IMR-90 (cell line): ENCODE measurements at regions not wholly inside any gene's neighbourhood (a gene's known extent, or its start where the extent isn't known, plus 50 kb on each side); places are given as distances from the start of the nearest gene placed in this dataset.

Experiments
- ATAC-seq: fragments of 200-7000 bp; cut with Tn5 transposase; 2 replicates; pipeline ENCODE4 v1.9.1; 2020; ENCODE audit warnings: low read depth, mild to moderate bottlenecking, moderate library complexity
- BruUV-seq: library from RNA; stranded (reverse); fragments of 400-500 nt; replicated peaks from 2 replicates; lab custom pipeline; 2021; lab: Mats Ljungman, UMichigan
- CTCF ChIA-PET: fragments of 300-600 bp; formaldehyde crosslinking; extraction: SDS; loops from one replicate; lab custom pipeline; 2021; ENCODE audit warnings: antibody characterized with exemption; lab: Yijun Ruan, JAX
- POLR2A ChIA-PET: fragments of 300-600 bp; sonication (Branson Sonifier 250); formaldehyde crosslinking; loops from one replicate; lab custom pipeline; 2022; ENCODE audit warnings: antibody characterized with exemption; ENCODE audit not compliant: unreplicated experiment; lab: Charles Lee
- DNase-seq: peaks from one replicate; pipeline ENCODE4 v3.0.0; 2013
- H2AFZ ChIP-seq: replicated peaks from 2 replicates; pipeline ENCODE3; 2013; ENCODE audit warnings: low read length, mild to moderate bottlenecking; ENCODE audit not compliant: poor library complexity
- H2AK5ac ChIP-seq: 2 replicates; pipeline ENCODE4 v1.6.1; 2013; ENCODE audit warnings: low read depth, low read length, inconsistent platforms
- H2AK9ac ChIP-seq: replicated peaks from 2 replicates; pipeline ENCODE3; 2013; ENCODE audit warnings: mild to moderate bottlenecking, low read depth, low read length, moderate library complexity; ENCODE audit not compliant: poor library complexity
- H2BK120ac ChIP-seq: 2 replicates; pipeline ENCODE4 v1.6.1; 2013; ENCODE audit warnings: low read depth, low read length, inconsistent platforms
- H2BK15ac ChIP-seq: 3 replicates; pipeline ENCODE4 v1.6.1; 2013; ENCODE audit warnings: low read depth, low read length, inconsistent platforms
- H2BK20ac ChIP-seq: 2 replicates; pipeline ENCODE4 v1.6.1; 2013; ENCODE audit warnings: low read depth, mild to moderate bottlenecking, inconsistent platforms, low read length, moderate library complexity
- H2BK5ac ChIP-seq: 2 replicates; pipeline ENCODE4 v1.6.1; 2013; ENCODE audit warnings: mild to moderate bottlenecking, low read depth, low read length, inconsistent platforms; ENCODE audit not compliant: poor library complexity, severe bottlenecking
- H3K14ac ChIP-seq: replicated peaks from 2 replicates; pipeline ENCODE4 v1.6.1; 2013; ENCODE audit warnings: low read depth, low read length, inconsistent platforms
- H3K18ac ChIP-seq: 2 replicates; pipeline ENCODE4 v1.6.1; 2013; ENCODE audit warnings: low read depth, low read length, control low read depth
- H3K23ac ChIP-seq: 2 replicates; pipeline ENCODE4 v1.6.1; 2013; ENCODE audit warnings: low read depth, low read length, inconsistent platforms
- H3K27ac ChIP-seq: 2 replicates; pipeline ENCODE4 v1.5.1; 2013; ENCODE audit warnings: mild to moderate bottlenecking, control low read depth, low read length; ENCODE audit not compliant: insufficient read depth
- H3K27me3 ChIP-seq: 2 replicates; pipeline ENCODE4 v1.6.1; 2013; ENCODE audit warnings: low read length; ENCODE audit not compliant: control insufficient read depth, insufficient read depth
- H3K36me3 ChIP-seq: 2 replicates; pipeline ENCODE4 v1.6.1; 2013; ENCODE audit warnings: low read length, mixed read lengths; ENCODE audit not compliant: control insufficient read depth, insufficient read depth
- H3K4ac ChIP-seq: 2 replicates; pipeline ENCODE4 v1.6.1; 2013; ENCODE audit warnings: low read depth, low read length, inconsistent platforms
- H3K4me1 ChIP-seq: 2 replicates; pipeline ENCODE4 v1.6.1; 2013; ENCODE audit warnings: low read length, mixed read lengths; ENCODE audit not compliant: control insufficient read depth, insufficient read depth
- H3K4me2 ChIP-seq: 2 replicates; pipeline ENCODE4 v1.6.1; 2013; ENCODE audit warnings: low read depth, mild to moderate bottlenecking, control low read depth, low read length, moderate library complexity
- H3K4me3 ChIP-seq: 2 replicates; pipeline ENCODE4 v1.5.1; 2013; ENCODE audit warnings: low read depth, mild to moderate bottlenecking, control low read depth, low read length, moderate library complexity; ENCODE audit not compliant: insufficient read depth
- H3K56ac ChIP-seq: 2 replicates; pipeline ENCODE4 v1.6.1; 2013; ENCODE audit warnings: low read length, inconsistent platforms; ENCODE audit not compliant: insufficient read depth; ENCODE audit errors: extremely low read depth
- H3K79me1 ChIP-seq, 2 experiments: 2 replicates each; pipeline ENCODE4 v1.6.1; 2013; ENCODE audit warnings: low read length in 2 of 2, inconsistent platforms in 1 of 2, low read depth in 1 of 2
- H3K9ac ChIP-seq: 2 replicates; pipeline ENCODE4 v1.6.1; 2013; ENCODE audit warnings: low read depth, low read length, control low read depth
- H3K9me1 ChIP-seq: 2 replicates; pipeline ENCODE4 v1.6.1; 2013; ENCODE audit warnings: low read length, inconsistent platforms; ENCODE audit not compliant: insufficient read depth
- H3K9me3 ChIP-seq: 2 replicates; pipeline ENCODE4 v1.6.1; 2013; ENCODE audit warnings: low read length; ENCODE audit not compliant: control insufficient read depth, insufficient read depth
- H4K20me1 ChIP-seq: 2 replicates; pipeline ENCODE4 v1.6.1; 2013; ENCODE audit warnings: low read length, inconsistent platforms; ENCODE audit not compliant: insufficient read depth
- H4K5ac ChIP-seq: 2 replicates; pipeline ENCODE4 v1.6.1; 2013; ENCODE audit warnings: mild to moderate bottlenecking, low read depth, low read length, control low read depth
- H4K8ac ChIP-seq, 2 experiments: 2 replicates each; pipeline ENCODE4 v1.6.1; 2013; ENCODE audit warnings: low read depth in 2 of 2, low read length in 2 of 2, control low read depth in 1 of 2, inconsistent platforms in 1 of 2
- H4K91ac ChIP-seq: 2 replicates; pipeline ENCODE4 v1.6.1; 2013; ENCODE audit warnings: low read depth, low read length, inconsistent platforms; ENCODE audit not compliant: insufficient read depth
- BHLHE40 ChIP-seq: fragments of 150-350 bp; IDR thresholded peaks from 2 replicates; pipeline ENCODE4 v1.6.1; 2016; ENCODE audit warnings: mild to moderate bottlenecking, low read depth, low read length
- CEBPB ChIP-seq: IDR thresholded peaks from 2 replicates; pipeline ENCODE4 v1.6.1; 2012; ENCODE audit warnings: low read depth, low read length, improper control_type of control experiment
- CHD1 ChIP-seq: IDR thresholded peaks from 2 replicates; pipeline ENCODE4 v1.6.1; 2012; ENCODE audit warnings: low read depth, low read length, improper control_type of control experiment
- CTCF ChIP-seq: conservative IDR thresholded peaks from 2 replicates; pipeline ENCODE4 v1.5.1; 2012; ENCODE audit warnings: mild to moderate bottlenecking, low read depth, low read length, improper control_type of control experiment
- FOS ChIP-seq: fragments of 150-350 bp; IDR thresholded peaks from 2 replicates; pipeline ENCODE4 v1.6.1; 2016; ENCODE audit warnings: low read depth, low read length
- MAFK ChIP-seq: IDR thresholded peaks from 2 replicates; pipeline ENCODE4 v1.6.1; 2012; ENCODE audit warnings: low read depth, low read length, improper control_type of control experiment
- MAZ ChIP-seq: IDR thresholded peaks from 2 replicates; pipeline ENCODE4 v1.6.1; 2012; ENCODE audit warnings: low read depth, mild to moderate bottlenecking, low read length, improper control_type of control experiment, moderate library complexity, borderline replicate concordance
- MXI1 ChIP-seq: IDR thresholded peaks from 2 replicates; pipeline ENCODE4 v1.6.1; 2012; ENCODE audit warnings: low read depth, mild to moderate bottlenecking, low read length, moderate library complexity, borderline replicate concordance
- NFE2L2 ChIP-seq: fragments of 150-350 bp; IDR thresholded peaks from 2 replicates; pipeline ENCODE4 v1.6.1; 2016; ENCODE audit warnings: low read depth, mild to moderate bottlenecking, low read length
- POLR2A ChIP-seq: IDR thresholded peaks from 2 replicates; pipeline ENCODE4 v1.6.1; 2012; ENCODE audit warnings: mild to moderate bottlenecking, low read depth, low read length
- RAD21 ChIP-seq: IDR thresholded peaks from 2 replicates; pipeline ENCODE4 v1.6.1; 2012; ENCODE audit warnings: low read length, improper control_type of control experiment
- RCOR1 ChIP-seq: IDR thresholded peaks from 2 replicates; pipeline ENCODE4 v1.6.1; 2012; ENCODE audit warnings: mild to moderate bottlenecking, low read length, improper control_type of control experiment; ENCODE audit not compliant: insufficient replicate concordance
- RFX5 ChIP-seq: IDR thresholded peaks from 2 replicates; pipeline ENCODE4 v1.8.0; 2012; ENCODE audit warnings: low read depth, mild to moderate bottlenecking, low read length, moderate library complexity
- SMC3 ChIP-seq: fragments of 150-350 bp; IDR thresholded peaks from 2 replicates; pipeline ENCODE4 v1.6.1; 2016; ENCODE audit warnings: low read depth, mild to moderate bottlenecking, antibody characterized with exemption, low read length, moderate library complexity
- WGBS, 2 experiments: methylation state at CpG; one replicate each; pipeline versions ENCODE4 v1.1.5 to v1.1.7; 2013; ENCODE audit warnings: missing lambda C conversion rate in 2 of 2; ENCODE audit not compliant: insufficient read length in 1 of 2; ENCODE audit errors: extremely low coverage in 2 of 2; 5-methylcytosine and 5-hydroxymethylcytosine counted together
- dilution Hi-C: fragments of 300-500 bp; cut with HindIII; formaldehyde crosslinking; loops from one replicate; pipeline ENCODE4 v1.14.3; 2018; ENCODE audit warnings: low sequenced_read_pairs; ENCODE audit not compliant: unreplicated experiment
- in situ Hi-C: fragments of 300-500 bp; cut with MboI; formaldehyde crosslinking; loops from 3 replicates; pipeline ENCODE4 v1.14.3; 2019; ENCODE audit warnings: low sequenced_read_pairs, inconsistent platforms, mixed read lengths
- intact Hi-C: fragments of 100-400 bp; cut with micrococcal nuclease; formaldehyde crosslinking; loops from 2 replicates; pipeline ENCODE4 v1.10.0; 2022
- TF ChIP-seq, protein P1 (sequence below): fragments of 150-350 bp; IDR thresholded peaks from 2 replicates; pipeline ENCODE4 v1.6.1; 2016; ENCODE audit warnings: low read depth, mild to moderate bottlenecking, low read length, moderate library complexity, borderline replicate concordance
- TF ChIP-seq, protein P2 (sequence below): fragments of 150-350 bp; IDR thresholded peaks from 2 replicates; pipeline ENCODE4 v1.6.1; 2017; ENCODE audit warnings: mild to moderate bottlenecking, antibody characterized with exemption, low read length, low read depth

GRCh38 chr5:30968971-30969370 is 224.5 kb upstream of the CDH6 start:
- Histone ChIP-seq H2BK15ac (no peak overlapping the region), H4K91ac (no peak overlapping the region), H2BK5ac (no peak overlapping the region), H4K8ac (no peak overlapping the region), H3K4me2 (no peak overlapping the region), H3K4me1 (no peaks in the 10 kb centered on the region), H2AK9ac (no peak overlapping the region), H3K79me1 (no peaks in the 10 kb centered on the region), H3K18ac (no peak overlapping the region), H4K5ac (no peak overlapping the region), H3K9ac (no peak overlapping the region), H3K36me3 (no peaks in the 10 kb centered on the region), H2BK120ac (no peak overlapping the region), H3K23ac (no peak overlapping the region), H2AK5ac (no peak overlapping the region), H3K14ac (no peak overlapping the region), H3K27ac (no peak overlapping the region), H4K20me1 (no peaks in the 10 kb centered on the region), H2BK20ac (no peak overlapping the region), H3K4me3 (no peak overlapping the region), H2AFZ (no peak overlapping the region), H3K56ac (no peak overlapping the region), H3K27me3 (no peaks in the 10 kb centered on the region), H3K9me1 (no peaks in the 10 kb centered on the region), H3K4ac (no peak overlapping the region), H3K9me3 (no peaks in the 10 kb centered on the region)
- CTCF ChIA-PET, result no interaction called here
- dilution Hi-C loops (no loop called here), in situ Hi-C loops (no loop called here), intact Hi-C loops (no loop called here)
- POLR2A ChIA-PET, result no interaction called here
- 100% methylated on average over 1 of the region's 1 CpG; no CpG with 5 or more reads in 1 of the 2 experiments for WGBS, 2 experiments
- DNase-seq, result no peak
- no TSS peak for BruUV-seq
- ATAC-seq, result no peak
- no peak for TF ChIP-seq MAZ
- TF ChIP-seq SMC3, result no peak
- no peak for TF ChIP-seq CHD1
- no peak for TF ChIP-seq BHLHE40
- no peak for TF ChIP-seq RCOR1
- TF ChIP-seq, protein P1, sequence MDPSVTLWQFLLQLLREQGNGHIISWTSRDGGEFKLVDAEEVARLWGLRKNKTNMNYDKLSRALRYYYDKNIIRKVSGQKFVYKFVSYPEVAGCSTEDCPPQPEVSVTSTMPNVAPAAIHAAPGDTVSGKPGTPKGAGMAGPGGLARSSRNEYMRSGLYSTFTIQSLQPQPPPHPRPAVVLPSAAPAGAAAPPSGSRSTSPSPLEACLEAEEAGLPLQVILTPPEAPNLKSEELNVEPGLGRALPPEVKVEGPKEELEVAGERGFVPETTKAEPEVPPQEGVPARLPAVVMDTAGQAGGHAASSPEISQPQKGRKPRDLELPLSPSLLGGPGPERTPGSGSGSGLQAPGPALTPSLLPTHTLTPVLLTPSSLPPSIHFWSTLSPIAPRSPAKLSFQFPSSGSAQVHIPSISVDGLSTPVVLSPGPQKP, result no peak
- TF ChIP-seq RAD21, result no peak
- TF ChIP-seq MAFK, result no peak
- TF ChIP-seq, protein P2, sequence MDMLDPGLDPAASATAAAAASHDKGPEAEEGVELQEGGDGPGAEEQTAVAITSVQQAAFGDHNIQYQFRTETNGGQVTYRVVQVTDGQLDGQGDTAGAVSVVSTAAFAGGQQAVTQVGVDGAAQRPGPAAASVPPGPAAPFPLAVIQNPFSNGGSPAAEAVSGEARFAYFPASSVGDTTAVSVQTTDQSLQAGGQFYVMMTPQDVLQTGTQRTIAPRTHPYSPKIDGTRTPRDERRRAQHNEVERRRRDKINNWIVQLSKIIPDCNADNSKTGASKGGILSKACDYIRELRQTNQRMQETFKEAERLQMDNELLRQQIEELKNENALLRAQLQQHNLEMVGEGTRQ, result no peak
- no peak for TF ChIP-seq FOS
- no peak for TF ChIP-seq RFX5
- no peak for TF ChIP-seq CEBPB
- no peak for TF ChIP-seq MXI1
- no peak for TF ChIP-seq NFE2L2
- no peak for TF ChIP-seq POLR2A
- TF ChIP-seq CTCF, result no peak
